OCI-LY7 (cell line): ENCODE measurements at regions not wholly inside any gene's neighbourhood (a gene's known extent, or its start where the extent isn't known, plus 50 kb on each side); places are given as distances from the start of the nearest gene placed in this dataset.

Source experiments
- BruUV-seq: library from RNA; stranded (reverse); fragments of 400-500 nt; replicated peaks from 2 replicates; lab custom pipeline; 2021; lab: Mats Ljungman, UMichigan
- CTCF ChIA-PET: fragments of 300-600 bp; sonication (Branson Sonifier 250); formaldehyde crosslinking; loops from one replicate; lab custom pipeline; 2022; ENCODE audit warnings: antibody characterized with exemption; ENCODE audit not compliant: unreplicated experiment; lab: Charles Lee
- POLR2A ChIA-PET: fragments of 300-600 bp; sonication (Branson Sonifier 250); formaldehyde crosslinking; loops from one replicate; lab custom pipeline; 2022; ENCODE audit warnings: antibody characterized with exemption; lab: Charles Lee
- DNase-seq: peaks from one replicate; pipeline ENCODE4 v3.0.0-alpha.2; 2015; ENCODE audit warnings: low spot score
- H2AFZ ChIP-seq: fragments of 200-600 bp; sonication (generic), shearing (Covaris generic); 2 replicates; pipeline ENCODE4 v1.6.1; 2014; ENCODE audit warnings: mild to moderate bottlenecking, antibody characterized with exemption, low read length, moderate library complexity
- H3K27ac ChIP-seq: fragments of 200-600 bp; sonication (generic); 2 replicates; pipeline ENCODE4 v1.5.1; 2014; ENCODE audit warnings: mixed run types, low read depth, mild to moderate bottlenecking, moderate library complexity, low read length, inconsistent platforms; ENCODE audit not compliant: poor library complexity, severe bottlenecking
- H3K36me3 ChIP-seq: fragments of 200-600 bp; sonication (generic); 2 replicates; pipeline ENCODE4 v1.6.1; 2014; ENCODE audit warnings: mild to moderate bottlenecking, antibody characterized with exemption, low read length, moderate library complexity, mixed read lengths; ENCODE audit not compliant: insufficient read depth
- H3K4me1 ChIP-seq: fragments of 200-600 bp; sonication (generic); 2 replicates; pipeline ENCODE4 v1.5.1; 2014; ENCODE audit warnings: mild to moderate bottlenecking, low read length; ENCODE audit not compliant: insufficient read depth, poor library complexity, severe bottlenecking
- H3K4me2 ChIP-seq: fragments of 200-600 bp; sonication (generic); 2 replicates; pipeline ENCODE4 v1.6.1; 2014; ENCODE audit warnings: mild to moderate bottlenecking, low read length
- H3K4me3 ChIP-seq: fragments of 200-600 bp; sonication (generic); 2 replicates; pipeline ENCODE4 v1.5.1; 2014; ENCODE audit warnings: mild to moderate bottlenecking, low read depth, low read length; ENCODE audit not compliant: poor library complexity, severe bottlenecking
- H3K79me2 ChIP-seq: fragments of 200-600 bp; sonication (generic); 2 replicates; pipeline ENCODE4 v1.6.1; 2016; ENCODE audit warnings: low read depth, mild to moderate bottlenecking, low read length, moderate library complexity, mixed read lengths; ENCODE audit not compliant: insufficient read depth
- H3K9me2 ChIP-seq: fragments of 200-600 bp; sonication (generic); 2 replicates; pipeline ENCODE4 v1.6.1; 2016; ENCODE audit warnings: mild to moderate bottlenecking, low read length, mixed read lengths; ENCODE audit not compliant: insufficient read depth
- H3K9me3 ChIP-seq: fragments of 200-600 bp; sonication (generic); 2 replicates; pipeline ENCODE4 v1.6.1; 2014; ENCODE audit warnings: mild to moderate bottlenecking, mixed run types, low read length, mixed read lengths
- H4K20me1 ChIP-seq: fragments of 200-600 bp; sonication (generic); 2 replicates; pipeline ENCODE4 v1.6.1; 2014; ENCODE audit warnings: mild to moderate bottlenecking, antibody characterized with exemption, low read length, moderate library complexity, mixed read lengths; ENCODE audit not compliant: insufficient read depth
- CTCF ChIP-seq: fragments of 200-600 bp; sonication (generic); conservative IDR thresholded peaks from 2 replicates; pipeline ENCODE4 v1.5.1; 2014; ENCODE audit warnings: mild to moderate bottlenecking, antibody characterized with exemption, low read length, moderate library complexity, mixed read lengths
- EZH2phosphoT487 ChIP-seq: fragments of 200-600 bp; sonication (generic); IDR thresholded peaks from 2 replicates; pipeline ENCODE4 v1.6.1; 2018; ENCODE audit warnings: low read depth, borderline replicate concordance, mild to moderate bottlenecking, mixed run types, antibody characterized with exemption, low read length, moderate library complexity, mixed read lengths
- intact Hi-C: fragments of 100-400 bp; cut with micrococcal nuclease; formaldehyde crosslinking; loops from one replicate; pipeline ENCODE4 v1.10.0; 2022; ENCODE audit not compliant: unreplicated experiment

DNA sequence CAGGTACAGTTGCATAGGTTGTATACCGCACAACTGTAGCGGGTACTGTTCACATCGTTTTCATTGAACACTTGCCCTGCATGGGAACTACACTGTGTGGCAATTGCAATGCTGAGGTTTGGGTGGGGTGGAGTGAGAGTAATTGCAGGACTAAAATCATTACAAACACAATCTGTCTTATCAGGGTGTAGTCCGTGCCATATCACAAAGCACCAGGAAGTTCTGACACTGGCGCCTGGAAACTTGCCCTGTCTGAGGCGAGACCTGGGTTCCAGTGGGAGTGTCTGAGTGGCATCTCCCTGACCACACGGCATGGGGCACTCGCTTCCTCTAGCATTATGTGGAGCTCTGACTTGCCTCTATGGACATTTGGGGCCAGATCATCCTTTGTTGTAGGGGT is 153.4 kb downstream of the RGS9 start:
- H3K4me3 ChIP-seq, result no peak overlapping the region
- H2AFZ ChIP-seq, result no peak overlapping the region
- ChIA-PET POLR2A (no interaction called here), CTCF (interaction anchor here (0.6 kb wide), 1 partner anchor 154 kb away, joined by 3 read pairs; no protein-coding TSS in a partner anchor)
- no peak for DNase-seq
- BruUV-seq, result no TSS peak
- H3K36me3 ChIP-seq, result no peaks in the 10 kb centered on the region
- H3K4me1 ChIP-seq, result no peaks in the 10 kb centered on the region
- no peaks in the 10 kb centered on the region for H3K79me2 ChIP-seq
- H3K4me2 ChIP-seq, result no peak overlapping the region
- H3K27ac ChIP-seq, result no peak overlapping the region
- no peaks in the 10 kb centered on the region for H3K9me3 ChIP-seq
- no peaks in the 10 kb centered on the region for H3K9me2 ChIP-seq
- no peak for TF ChIP-seq EZH2phosphoT487
- TF ChIP-seq CTCF, result no peak
- intact Hi-C loops, result loop anchor here (5.0 to 10.0 kb wide), 2 partner anchors 504 to 877 kb away; no protein-coding TSS in a partner anchor
- H4K20me1 ChIP-seq, result no peaks in the 10 kb centered on the region

DNA sequence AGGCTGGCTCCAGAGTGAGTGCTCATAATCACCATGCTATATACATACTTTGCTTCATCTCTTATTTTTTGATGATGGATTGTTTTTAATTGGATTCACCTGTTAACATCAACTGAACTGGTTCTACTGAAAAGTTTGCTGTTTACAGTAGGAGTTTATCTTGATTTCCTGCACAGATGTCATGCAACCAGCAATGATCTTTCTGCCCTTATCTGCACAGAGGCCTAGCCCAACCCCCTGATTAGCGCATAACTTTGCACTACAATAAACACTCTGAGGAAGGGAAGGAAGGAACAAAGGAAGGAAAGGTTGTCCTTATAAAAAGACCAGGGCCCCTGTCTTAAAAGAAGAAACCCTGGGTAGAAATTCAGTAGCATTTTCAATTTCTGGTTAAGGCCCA is 152.9 kb downstream of the RGS9 start:
- TF ChIP-seq CTCF (no peak), EZH2phosphoT487 (no peak)
- no peaks in the 10 kb centered on the region for H4K20me1 ChIP-seq
- POLR2A ChIA-PET, result no interaction called here
- no peak overlapping the region for H2AFZ ChIP-seq
- no peak overlapping the region for H3K27ac ChIP-seq
- CTCF ChIA-PET, result no interaction called here
- no peak overlapping the region for H3K4me3 ChIP-seq
- no peaks in the 10 kb centered on the region for H3K4me1 ChIP-seq
- no peaks in the 10 kb centered on the region for H3K9me3 ChIP-seq
- no peaks in the 10 kb centered on the region for H3K9me2 ChIP-seq
- no peak for DNase-seq
- H3K4me2 ChIP-seq, result no peak overlapping the region
- H3K36me3 ChIP-seq, result no peaks in the 10 kb centered on the region
- intact Hi-C loops, result loop anchor here (5.0 to 10.0 kb wide), 2 partner anchors 505 to 877 kb away; no protein-coding TSS in a partner anchor
- BruUV-seq, result no TSS peak
- no peaks in the 10 kb centered on the region for H3K79me2 ChIP-seq

- DNase-seq, result no peak
- Histone ChIP-seq H3K36me3 (no peaks in the 10 kb centered on the region), H3K9me2 (no peaks in the 10 kb centered on the region), H3K9me3 (no peaks in the 10 kb centered on the region), H3K27ac (no peak overlapping the region), H3K4me2 (no peak overlapping the region), H3K4me3 (no peak overlapping the region), H4K20me1 (no peaks in the 10 kb centered on the region), H3K4me1 (no peaks in the 10 kb centered on the region), H3K79me2 (no peaks in the 10 kb centered on the region), H2AFZ (no peak overlapping the region)
- intact Hi-C loops, result no loop called here
- ChIA-PET POLR2A (no interaction called here), CTCF (no interaction called here)
- BruUV-seq, result no TSS peak
- TF ChIP-seq EZH2phosphoT487, result no peak
- TF ChIP-seq CTCF, result no peak
Measured at GRCh38 chr17:65287040-65287439, 149.9 kb downstream of the RGS9 start.
